GM12872 (cell line): ENCODE measurements at regions not wholly inside any gene's neighbourhood (a gene's known extent, or its start where the extent isn't known, plus 50 kb on each side); places are given as distances from the start of the nearest gene placed in this dataset.

Experiments used
- CTCF ChIP-seq: IDR thresholded peaks from 3 replicates; pipeline ENCODE4 v1.5.1; 2011; ENCODE audit warnings: low read depth, mild to moderate bottlenecking, low read length, moderate library complexity; ENCODE audit not compliant: insufficient read depth

GRCh38 chr4:152245680-152246079 is 290.2 kb downstream of the FBXW7 start:
- TF ChIP-seq CTCF: no peak

- no peak for TF ChIP-seq CTCF
Measured at GRCh38 chr4:152244659-152245058, 291.2 kb downstream of the FBXW7 start.

- no peak for TF ChIP-seq CTCF
Measured at GRCh38 chr4:152243896-152244595, 291.8 kb downstream of the FBXW7 start.

GRCh38 chr4:152243206-152243605 is 292.7 kb downstream of the FBXW7 start:
- TF ChIP-seq CTCF: no peak

GRCh38 chr4:152240232-152240631 is 295.7 kb downstream of the FBXW7 start:
- TF ChIP-seq CTCF: no peak

GRCh38 chr4:152239216-152239615 is 296.7 kb downstream of the FBXW7 start:
- TF ChIP-seq CTCF: no peak

GRCh38 chr4:152236519-152237056 is 299.3 kb downstream of the FBXW7 start:
- TF ChIP-seq CTCF: no peak

GRCh38 chr4:152235718-152236117 is 300.2 kb downstream of the FBXW7 start:
- TF ChIP-seq CTCF: no peak
